Gastrocnemius medialis (tissue), 4 donors: ENCODE measurements at regions not wholly inside any gene's neighbourhood (a gene's known extent, or its start where the extent isn't known, plus 50 kb on each side); places are given as distances from the start of the nearest gene placed in this dataset.

Source experiments
- CTCF ChIP-seq, 5 experiments: fragments of 450-650 bp in 3 of 5; fragments of 200-600 bp in 2 of 5; sonication (generic) in 2 of 5; IDR thresholded peaks in 4 of 5; conservative IDR thresholded peaks in 1 of 5; 1 replicate in 4 of 5; 2 replicates in 1 of 5; pipeline ENCODE4 v1.5.1; 2016 to 2019; ENCODE audit warnings: antibody characterized with exemption in 5 of 5, mild to moderate bottlenecking in 3 of 5, moderate library complexity in 3 of 5
- POLR2A ChIP-seq, 2 donors: fragments of 450-650 bp; IDR thresholded peaks; one replicate each; pipeline ENCODE4 v1.6.1; 2017; ENCODE audit warnings: antibody characterized with exemption in 2 of 2, mild to moderate bottlenecking in 2 of 2, moderate library complexity in 2 of 2

- TF ChIP-seq CTCF (IDR thresholded peaks at IDR 0.05 in 4 of 5, conservative IDR thresholded peaks at IDR 0.05 in 1 of 5) (no peak), POLR2A (IDR thresholded peaks at IDR 0.05) (no peak)
Observed at GRCh38 chr5:102668220-102668932, 86.7 kb upstream of the PAM start.
